ENCODE measurements at regions not wholly inside any gene's neighbourhood (a gene's known extent, or its start where the extent isn't known, plus 50 kb on each side); places are given as distances from the start of the nearest gene placed in this dataset.
"Not testable (repeated sequence)": the region's sequence is repeated elsewhere in the genome, so short reads cannot be mapped to it uniquely, and the experiment has no call there.

- DNase-seq, result no peak
Measured at GRCh38 chr12:96085475-96085874, 50.1 kb upstream of the LTA4H start.

GRCh38 chr12:96086190-96086589, 50.8 kb upstream of the LTA4H start:
- not testable (repeated sequence) for DNase-seq

- no peak for DNase-seq
Measured at GRCh38 chr12:96091833-96092232, 56.4 kb upstream of the LTA4H start.

- no peak for DNase-seq
Measured at GRCh38 chr12:96093543-96094196, 58.3 kb upstream of the LTA4H start.

- DNase-seq, result no peak
Measured at GRCh38 chr12:96094201-96094600, 58.8 kb upstream of the LTA4H start.

GRCh38 chr12:96098631-96099030, 63.2 kb upstream of the LTA4H start:
- peak; percentile 95 to 99 for DNase-seq

GRCh38 chr12:96099421-96099820, 64.0 kb upstream of the LTA4H start:
- DNase-seq, result no peak

GRCh38 chr12:96099986-96100385, 64.6 kb upstream of the LTA4H start:
- DNase-seq, result no peak

- no peak for DNase-seq
Measured at GRCh38 chr12:96101806-96102205, 66.4 kb upstream of the LTA4H start.

GRCh38 chr12:96103067-96103644, 67.8 kb upstream of the LTA4H start:
- no peak for DNase-seq

- DNase-seq, result no peak
Measured at GRCh38 chr12:96104566-96104965, 69.2 kb upstream of the LTA4H start.

- DNase-seq, result no peak
Measured at GRCh38 chr12:96106137-96106536, 70.8 kb upstream of the LTA4H start.

GRCh38 chr12:96107236-96107635, 71.8 kb upstream of the LTA4H start:
- DNase-seq, result no peak

GRCh38 chr12:96108321-96108720, 72.9 kb upstream of the LTA4H start:
- no peak for DNase-seq

- not testable (repeated sequence) for DNase-seq
Measured at GRCh38 chr12:96108941-96109340, 73.6 kb upstream of the LTA4H start.

- DNase-seq, result no peak
Measured at GRCh38 chr12:96112733-96113132, 77.3 kb upstream of the LTA4H start.

GRCh38 chr12:96117460-96117859, 76.7 kb upstream of the ELK3 start:
- DNase-seq, result no peak

- no peak for DNase-seq
Measured at GRCh38 chr12:96120359-96121100, 73.6 kb upstream of the ELK3 start.

GRCh38 chr12:96121271-96121711, 72.9 kb upstream of the ELK3 start:
- DNase-seq, result no peak

- DNase-seq, result not testable (repeated sequence)
Measured at GRCh38 chr12:96128292-96128691, 65.9 kb upstream of the ELK3 start.

- DNase-seq, result no peak
Measured at GRCh38 chr12:96130396-96131059, 63.6 kb upstream of the ELK3 start.

- DNase-seq, result no peak
Measured at GRCh38 chr12:96131230-96131788, 62.9 kb upstream of the ELK3 start.

- DNase-seq, result no peak
Measured at GRCh38 chr12:96132819-96133218, 61.4 kb upstream of the ELK3 start.

Data from cerebellar nuclear complex (tissue), 1 donor.